H9 (cell line): ENCODE measurements at regions not wholly inside any gene's neighbourhood (a gene's known extent, or its start where the extent isn't known, plus 50 kb on each side); places are given as distances from the start of the nearest gene placed in this dataset.

Experiments used
- DNase-seq: peaks from one replicate; pipeline ENCODE4 v3.0.0-alpha.2; 2017
- H2AFZ ChIP-seq: one replicate; pipeline ENCODE4 v1.6.1; 2013; ENCODE audit warnings: mild to moderate bottlenecking, low read length, control low read depth, moderate library complexity
- H2AK5ac ChIP-seq: 2 replicates; pipeline ENCODE4 v1.6.1; 2013; ENCODE audit warnings: low read length, control low read depth, mixed read lengths; ENCODE audit not compliant: insufficient read length
- H2BK120ac ChIP-seq: one replicate; pipeline ENCODE4 v1.6.1; 2013; ENCODE audit warnings: low read depth, mild to moderate bottlenecking, low read length, control low read depth, inconsistent platforms; ENCODE audit not compliant: poor library complexity, severe bottlenecking
- H2BK12ac ChIP-seq: 2 replicates; pipeline ENCODE4 v1.6.1; 2013; ENCODE audit warnings: low read length, control low read depth, mixed read lengths, low read depth; ENCODE audit not compliant: insufficient read length
- H2BK15ac ChIP-seq: 2 replicates; pipeline ENCODE4 v1.6.1; 2013; ENCODE audit warnings: low read depth, low read length, control low read depth
- H2BK20ac ChIP-seq: one replicate; pipeline ENCODE4 v1.6.1; 2013; ENCODE audit warnings: low read depth, mild to moderate bottlenecking, low read length, control low read depth, inconsistent platforms; ENCODE audit not compliant: poor library complexity, severe bottlenecking
- H2BK5ac ChIP-seq: 2 replicates; pipeline ENCODE4 v1.6.1; 2013; ENCODE audit warnings: low read length, control low read depth, mixed read lengths; ENCODE audit not compliant: insufficient read length
- H3K14ac ChIP-seq: 2 replicates; pipeline ENCODE4 v1.6.1; 2013; ENCODE audit warnings: low read length, control low read depth; ENCODE audit not compliant: insufficient read depth
- H3K18ac ChIP-seq: 2 replicates; pipeline ENCODE4 v1.6.1; 2013; ENCODE audit warnings: low read depth, mild to moderate bottlenecking, mixed read lengths, low read length, control low read depth; ENCODE audit not compliant: insufficient read length
- H3K23ac ChIP-seq: 2 replicates; pipeline ENCODE4 v1.6.1; 2013; ENCODE audit warnings: low read length, control low read depth, mixed read lengths, low read depth; ENCODE audit not compliant: insufficient read length
- H3K23me2 ChIP-seq: 2 replicates; pipeline ENCODE4 v1.6.1; 2013; ENCODE audit warnings: low read depth, mild to moderate bottlenecking, mixed read lengths, low read length, control low read depth; ENCODE audit not compliant: insufficient read length, poor library complexity, severe bottlenecking
- H3K27ac ChIP-seq: 2 replicates; pipeline ENCODE4 v1.5.1; 2013; ENCODE audit warnings: low read length, control low read depth, mixed read lengths, low read depth; ENCODE audit not compliant: insufficient read length
- H3K27me3 ChIP-seq: 2 replicates; pipeline ENCODE4 v1.6.1; 2013; ENCODE audit warnings: low read length, control low read depth, inconsistent platforms; ENCODE audit not compliant: insufficient read depth
- H3K4ac ChIP-seq: 2 replicates; pipeline ENCODE4 v1.6.1; 2013; ENCODE audit warnings: low read depth, mild to moderate bottlenecking, control low read depth, inconsistent platforms, low read length, moderate library complexity
- H3K4me1 ChIP-seq: 2 replicates; pipeline ENCODE4 v1.6.1; 2013; ENCODE audit warnings: low read length, control low read depth, inconsistent platforms; ENCODE audit not compliant: insufficient read depth
- H3K4me2 ChIP-seq: 2 replicates; pipeline ENCODE4 v1.6.1; 2013; ENCODE audit warnings: low read length, control low read depth, mixed read lengths; ENCODE audit not compliant: insufficient read length, insufficient read depth
- H3K56ac ChIP-seq: 2 replicates; pipeline ENCODE4 v1.6.1; 2013; ENCODE audit warnings: low read depth, mild to moderate bottlenecking, mixed read lengths, low read length, control low read depth; ENCODE audit not compliant: insufficient read length
- H3K79me1 ChIP-seq: 2 replicates; pipeline ENCODE4 v1.6.1; 2013; ENCODE audit warnings: low read depth, mild to moderate bottlenecking, moderate library complexity, low read length, control low read depth, inconsistent platforms; ENCODE audit not compliant: insufficient read depth, poor library complexity, severe bottlenecking
- H3K79me2 ChIP-seq: 2 replicates; pipeline ENCODE4 v1.6.1; 2013; ENCODE audit warnings: low read length, control low read depth, inconsistent platforms; ENCODE audit not compliant: insufficient read depth
- H3K9ac ChIP-seq: 2 replicates; pipeline ENCODE4 v1.6.1; 2013; ENCODE audit warnings: low read length, control low read depth, mixed read lengths; ENCODE audit not compliant: insufficient read length; ENCODE audit errors: extremely low read depth
- H3K9me3 ChIP-seq: one replicate; pipeline ENCODE4 v1.6.1; 2013; ENCODE audit warnings: low read depth, low read length, inconsistent platforms; ENCODE audit not compliant: control insufficient read depth
- H3T11ph ChIP-seq: one replicate; pipeline ENCODE4 v1.6.1; 2013; ENCODE audit warnings: mild to moderate bottlenecking, low read length, control low read depth, inconsistent platforms
- H4K20me1 ChIP-seq: one replicate; pipeline ENCODE4 v1.6.1; 2013; ENCODE audit not compliant: control insufficient read depth, insufficient read length, insufficient read depth
- H4K5ac ChIP-seq: 2 replicates; pipeline ENCODE4 v1.6.1; 2013; ENCODE audit warnings: low read depth, mild to moderate bottlenecking, mixed read lengths, low read length, control low read depth; ENCODE audit not compliant: insufficient read length
- H4K8ac ChIP-seq: replicated peaks from 2 replicates; pipeline ENCODE4 v1.6.1; 2013; ENCODE audit warnings: low read length, control low read depth, mixed read lengths, low read depth; ENCODE audit not compliant: insufficient read length
- H4K91ac ChIP-seq: 2 replicates; pipeline ENCODE4 v1.6.1; 2013; ENCODE audit warnings: low read depth, mild to moderate bottlenecking, moderate library complexity, mixed read lengths, low read length, control low read depth; ENCODE audit not compliant: insufficient read length
- H3K27ac Mint-ChIP-seq, 3 experiments: 2 replicates in 2 of 3; 3 replicates in 1 of 3; pipeline ENCODE4 v1.8.0; 2020 to 2021; ENCODE audit warnings: mixed read lengths in 3 of 3, mild to moderate bottlenecking in 1 of 3, moderate library complexity in 1 of 3
- H3K27me3 Mint-ChIP-seq: 2 replicates; pipeline ENCODE4 v1.8.0; 2021; ENCODE audit warnings: low read depth, mild to moderate bottlenecking, moderate library complexity, mixed read lengths
- H3K36me3 Mint-ChIP-seq, 3 experiments: 2 replicates in 2 of 3; 3 replicates in 1 of 3; pipeline ENCODE4 v1.8.0; 2020 to 2021; ENCODE audit warnings: low read depth in 3 of 3, mixed read lengths in 3 of 3; ENCODE audit not compliant: insufficient read depth in 1 of 3
- H3K4me1 Mint-ChIP-seq, 2 experiments: 2 replicates each; pipeline ENCODE4 v1.8.0; 2020; ENCODE audit warnings: mixed read lengths in 2 of 2
- H3K4me3 Mint-ChIP-seq, 2 experiments: 2 replicates in 1 of 2; 3 replicates in 1 of 2; pipeline ENCODE4 v1.8.0; 2020 to 2021; ENCODE audit warnings: mild to moderate bottlenecking in 2 of 2, mixed read lengths in 2 of 2, moderate library complexity in 1 of 2
- H3K9me3 Mint-ChIP-seq, 2 experiments: 2 replicates in 1 of 2; 3 replicates in 1 of 2; pipeline ENCODE4 v1.8.0; 2020; ENCODE audit warnings: mild to moderate bottlenecking in 2 of 2, mixed read lengths in 2 of 2, moderate library complexity in 1 of 2
- CTCF ChIP-seq: fragments of 200-600 bp; sonication (generic); conservative IDR thresholded peaks from 3 replicates; pipeline ENCODE4 v1.8.0; 2021; ENCODE audit warnings: antibody characterized with exemption, mild to moderate bottlenecking
- WGBS: extraction: QIAGEN DNeasy Blood & Tissue Kit; methylation state at CpG from one replicate; pipeline ENCODE4 v1.1.7; 2013; ENCODE audit warnings: missing lambda C conversion rate, low lambda C conversion rate, mixed read lengths; ENCODE audit not compliant: insufficient read length; ENCODE audit errors: extremely low coverage; 5-methylcytosine and 5-hydroxymethylcytosine counted together

- WGBS = no CpG with 5 or more reads among the region's 1 CpG
- Histone ChIP-seq H3K27ac (no peak overlapping the region), H2BK120ac (no peak overlapping the region), H3K9me3 (no peaks in the 10 kb centered on the region), H2BK20ac (no peak overlapping the region), H2AK5ac (no peak overlapping the region), H3K23me2 (no peaks in the 10 kb centered on the region), H4K8ac (no peak overlapping the region), H3K79me1 (no peaks in the 10 kb centered on the region), H2BK5ac (no peak overlapping the region), H3K27me3 (no peaks in the 10 kb centered on the region), H3K14ac (no peak overlapping the region), H3T11ph (no peak overlapping the region), H3K56ac (no peak overlapping the region), H3K23ac (no peak overlapping the region), H3K4me1 (no peaks in the 10 kb centered on the region; the same call in 1 of the 2 replicates), H4K91ac (no peak overlapping the region), H3K18ac (no peak overlapping the region), H3K4ac (no peak overlapping the region), H2BK12ac (no peak overlapping the region), H3K79me2 (no peaks in the 10 kb centered on the region), H4K20me1 (no peaks in the 10 kb centered on the region), H3K9ac (no peak overlapping the region), H2BK15ac (no peak overlapping the region; the same call in 1 of the 2 replicates), H2AFZ (no peak overlapping the region), H3K4me2 (no peak overlapping the region), H4K5ac (no peak overlapping the region)
- Mint-ChIP-seq H3K9me3 (0 out of 5 replicates have a peak, but pooled peaks cover 0 to 3% of the 10 kb centered on the region in 2 experiments), H3K27me3 (no peaks in the 10 kb centered on the region), H3K27ac (peak overlapping the region in 1 of 3 experiments; percentile 10; a peak in 1 of 7 replicates), H3K4me1 (peaks cover 12 to 23% of the 10 kb centered on the region in 2 experiments), H3K4me3 (no peak overlapping the region), H3K36me3 (peaks cover 0 to 4% (median 4%) of the 10 kb centered on the region in 3 experiments; a peak in 2 of 7 replicates)
- TF ChIP-seq CTCF = no peak
- no peak for DNase-seq
Measured at GRCh38 chr13:67752759-67753158, 522.6 kb upstream of the PCDH9 start.
